HepG2 (cell line): ENCODE measurements at regions not wholly inside any gene's neighbourhood (a gene's known extent, or its start where the extent isn't known, plus 50 kb on each side); places are given as distances from the start of the nearest gene placed in this dataset.

ENCODE experiments used
- ATAC-seq: fragments of 200-7000 bp; cut with Tn5 transposase; 3 replicates; pipeline ENCODE4 v1.9.1; 2020; ENCODE audit warnings: mild to moderate bottlenecking, moderate library complexity
- BruUV-seq: library from RNA; stranded (reverse); fragments of 400-500 nt; replicated peaks from 2 replicates; lab custom pipeline; 2021; lab: Mats Ljungman, UMichigan
- CTCF ChIA-PET: fragments of 300-600 bp; formaldehyde crosslinking; extraction: SDS; loops from one replicate; lab custom pipeline; 2021; ENCODE audit warnings: low total read pairs, inconsistent platforms, low intra/inter-chr PET ratio; lab: Yijun Ruan, JAX
- POLR2A ChIA-PET: fragments of 350-600 bp; sonication (Branson Sonifier 250); formaldehyde crosslinking; loops from one replicate; lab custom pipeline; 2020; ENCODE audit warnings: antibody characterized with exemption, inconsistent platforms; lab: Yijun Ruan, JAX
- DNase-seq: peaks from one replicate; pipeline ENCODE4 v3.0.0-alpha.2; 2015; ENCODE audit warnings: low spot score
- FAIRE-seq: peaks from 3 replicates; lab custom pipeline; 2011; peaks lifted over from hg19 to GRCh38; lab: Jason Lieb, UNC
- H2AFZ ChIP-seq: one replicate; pipeline ENCODE4 v1.6.1; 2011; ENCODE audit warnings: low read length, inconsistent platforms
- H3K27ac ChIP-seq: fragments of 300-600 bp; 3 replicates; pipeline ENCODE4 v1.8.0; 2011; ENCODE audit warnings: mixed run types, mild to moderate bottlenecking, mixed read lengths, low read length, inconsistent platforms; ENCODE audit not compliant: insufficient read depth; ENCODE audit errors: extremely low read length
- H3K27me3 ChIP-seq, 2 experiments: fragments of 200-600 bp in 1 of 2; 2 replicates in 1 of 2; 3 replicates in 1 of 2; pipeline versions ENCODE4 v1.6.0 to v1.8.0; 2011; ENCODE audit warnings: low read length in 2 of 2, mild to moderate bottlenecking in 2 of 2, moderate library complexity in 2 of 2, inconsistent platforms in 1 of 2; ENCODE audit not compliant: insufficient read depth in 2 of 2, control insufficient read depth in 1 of 2
- H3K36me3 ChIP-seq, 2 experiments: fragments of 200-600 bp in 1 of 2; replicated peaks in 1 of 2; 2 replicates in 1 of 2; 3 replicates in 1 of 2; pipeline versions ENCODE4 v1.5.1 to v1.8.0; 2011; ENCODE audit warnings: low read length in 2 of 2, inconsistent platforms in 1 of 2; ENCODE audit not compliant: insufficient read depth in 2 of 2, control insufficient read depth in 1 of 2
- H3K4me1 ChIP-seq: 2 replicates; pipeline ENCODE4 v1.5.1; 2012; ENCODE audit warnings: low read length, inconsistent platforms; ENCODE audit not compliant: insufficient read depth
- H3K4me2 ChIP-seq: 2 replicates; pipeline ENCODE4 v1.6.0; 2011; ENCODE audit warnings: low read depth, low read length, inconsistent platforms
- H3K4me3 ChIP-seq, 3 experiments: fragments of 200-600 bp in 1 of 3; sonication (generic), shearing (Covaris generic) in 1 of 3; replicated peaks in 1 of 3; 2 replicates each; pipeline ENCODE4 v1.5.1; 2011 to 2016; ENCODE audit warnings: low read length in 3 of 3, inconsistent platforms in 2 of 3, low read depth in 2 of 3, mild to moderate bottlenecking in 2 of 3, control low read depth in 1 of 3, mixed read lengths in 1 of 3; ENCODE audit not compliant: insufficient read depth in 1 of 3
- H3K79me2 ChIP-seq: one replicate; pipeline ENCODE4 v1.6.1; 2011; ENCODE audit warnings: low read length, inconsistent platforms; ENCODE audit not compliant: insufficient read depth
- H3K9ac ChIP-seq: 2 replicates; pipeline ENCODE4 v1.6.0; 2011; ENCODE audit warnings: mild to moderate bottlenecking, low read depth, low read length, inconsistent platforms; ENCODE audit not compliant: insufficient read depth
- H3K9me3 ChIP-seq: 2 replicates; pipeline ENCODE4 v1.5.1; 2012; ENCODE audit warnings: mild to moderate bottlenecking, low read length
- H4K20me1 ChIP-seq: 2 replicates; pipeline ENCODE4 v1.6.0; 2011; ENCODE audit warnings: inconsistent platforms, mild to moderate bottlenecking, low read length, moderate library complexity; ENCODE audit not compliant: insufficient read depth
- FLYWCH1 ChIP-seq: sonication (generic); formaldehyde crosslinking; IDR thresholded peaks from 2 replicates; pipeline ENCODE4 v1.8.1; 2023; ENCODE audit warnings: mild to moderate bottlenecking, missing genetic modification reagents
- HIVEP1 ChIP-seq: sonication (generic); formaldehyde crosslinking; IDR thresholded peaks from 2 replicates; pipeline ENCODE4 v1.4.0; 2020; ENCODE audit warnings: mild to moderate bottlenecking, missing genetic modification reagents
- KAT2B ChIP-seq: fragments of 150-350 bp; IDR thresholded peaks from 2 replicates; pipeline ENCODE4 v1.6.1; 2014; ENCODE audit warnings: low read depth, low read length, borderline replicate concordance
- MIER2 ChIP-seq: IDR thresholded peaks from 2 replicates; pipeline ENCODE4 v1.6.1; 2016; ENCODE audit warnings: missing biosample characterization, missing genetic modification reagents
- MTA3 ChIP-seq: sonication (generic); formaldehyde crosslinking; IDR thresholded peaks from 2 replicates; pipeline ENCODE4 v1.4.0; 2020; ENCODE audit warnings: missing genetic modification reagents
- MXD3 ChIP-seq: IDR thresholded peaks from 2 replicates; pipeline ENCODE4 v1.6.1; 2016; ENCODE audit warnings: mild to moderate bottlenecking, missing biosample characterization, missing genetic modification reagents
- NFATC3 ChIP-seq: sonication (generic); formaldehyde crosslinking; IDR thresholded peaks from 2 replicates; pipeline ENCODE4 v1.5.1; 2020; ENCODE audit warnings: mild to moderate bottlenecking, missing genetic modification reagents
- NONO ChIP-seq, 2 experiments: fragments of 450-650 bp in 1 of 2; sonication (generic) in 1 of 2; formaldehyde crosslinking in 1 of 2; IDR thresholded peaks in 1 of 2; conservative IDR thresholded peaks in 1 of 2; 2 replicates each; pipeline versions ENCODE4 v1.6.1 to v1.8.0; 2017 to 2022; ENCODE audit warnings: mild to moderate bottlenecking in 1 of 2, missing genetic modification reagents in 1 of 2, moderate library complexity in 1 of 2
- SIN3B ChIP-seq: fragments of 150-350 bp; IDR thresholded peaks from 2 replicates; pipeline ENCODE4 v1.6.1; 2014; ENCODE audit warnings: low read length
- SKI ChIP-seq: fragments of 450-650 bp; IDR thresholded peaks from one replicate; pipeline ENCODE4 v1.6.1; 2018; ENCODE audit warnings: mild to moderate bottlenecking; ENCODE audit not compliant: partially characterized antibody
- WIZ ChIP-seq: sonication (generic); formaldehyde crosslinking; IDR thresholded peaks from 2 replicates; pipeline ENCODE4 v1.5.1; 2020; ENCODE audit warnings: mild to moderate bottlenecking, missing genetic modification reagents
- ZFP36L2 ChIP-seq: sonication (generic); formaldehyde crosslinking; IDR thresholded peaks from 2 replicates; pipeline ENCODE4 v1.4.0; 2020; ENCODE audit warnings: missing genetic modification reagents
- ZMYM3 ChIP-seq: sonication (generic); formaldehyde crosslinking; IDR thresholded peaks from 2 replicates; pipeline ENCODE4 v1.5.1; 2020; ENCODE audit warnings: mild to moderate bottlenecking, missing genetic modification reagents
- ZNF484 ChIP-seq: sonication (generic); formaldehyde crosslinking; IDR thresholded peaks from 2 replicates; pipeline ENCODE4 v1.5.1; 2020; ENCODE audit warnings: mild to moderate bottlenecking, low read depth, missing genetic modification reagents, borderline replicate concordance
- ZNF768 ChIP-seq: sonication (generic); formaldehyde crosslinking; IDR thresholded peaks from 2 replicates; pipeline ENCODE4 v1.4.0; 2020; ENCODE audit warnings: missing genetic modification reagents
- ZUFSP ChIP-seq: sonication (generic); formaldehyde crosslinking; IDR thresholded peaks from 2 replicates; pipeline ENCODE4 v1.9.0; 2021; ENCODE audit warnings: missing genetic modification reagents, mild to moderate bottlenecking, borderline replicate concordance
- whole genome bisulfite sequencing: methylation state at CpG from one replicate; pipeline ENCODE4 v1.1.6; 2017; ENCODE audit warnings: low lambda C conversion rate; 5-methylcytosine and 5-hydroxymethylcytosine counted together
- in situ Hi-C: cut with HindIII; loops from 2 replicates; pipeline ENCODE4 v1.10.0; 2017; ENCODE audit warnings: low pct_unique_long_range_greater_than_20kb; ENCODE audit not compliant: extremely low pct_ligation_motif_present
- intact Hi-C: fragments of 100-400 bp; cut with micrococcal nuclease; formaldehyde crosslinking; loops from one replicate; pipeline ENCODE4 v1.10.0; 2022; ENCODE audit not compliant: unreplicated experiment

DNA sequence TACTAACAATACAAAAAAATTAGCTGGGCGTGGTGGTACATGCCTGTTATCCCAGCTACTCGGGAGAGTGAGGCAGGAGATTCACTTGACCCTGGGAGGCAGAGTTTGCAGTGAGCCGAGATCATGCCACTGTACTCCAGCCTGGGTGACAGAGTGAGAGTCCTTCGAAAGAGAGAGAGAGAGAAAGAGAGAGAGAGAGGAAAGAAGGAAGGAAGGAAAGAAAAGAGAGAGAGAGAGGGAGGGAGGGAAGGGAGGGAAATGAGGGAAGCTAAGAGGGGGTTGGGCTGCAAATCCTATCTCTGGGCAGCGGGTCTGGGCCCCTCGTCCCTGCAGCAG, 59.9 kb upstream of the TFRC start (continued):
- no peak for TF ChIP-seq ZMYM3 (CRISPR knock-in tag)
- TF ChIP-seq, all 625 proteins: peak for 0

DNA sequence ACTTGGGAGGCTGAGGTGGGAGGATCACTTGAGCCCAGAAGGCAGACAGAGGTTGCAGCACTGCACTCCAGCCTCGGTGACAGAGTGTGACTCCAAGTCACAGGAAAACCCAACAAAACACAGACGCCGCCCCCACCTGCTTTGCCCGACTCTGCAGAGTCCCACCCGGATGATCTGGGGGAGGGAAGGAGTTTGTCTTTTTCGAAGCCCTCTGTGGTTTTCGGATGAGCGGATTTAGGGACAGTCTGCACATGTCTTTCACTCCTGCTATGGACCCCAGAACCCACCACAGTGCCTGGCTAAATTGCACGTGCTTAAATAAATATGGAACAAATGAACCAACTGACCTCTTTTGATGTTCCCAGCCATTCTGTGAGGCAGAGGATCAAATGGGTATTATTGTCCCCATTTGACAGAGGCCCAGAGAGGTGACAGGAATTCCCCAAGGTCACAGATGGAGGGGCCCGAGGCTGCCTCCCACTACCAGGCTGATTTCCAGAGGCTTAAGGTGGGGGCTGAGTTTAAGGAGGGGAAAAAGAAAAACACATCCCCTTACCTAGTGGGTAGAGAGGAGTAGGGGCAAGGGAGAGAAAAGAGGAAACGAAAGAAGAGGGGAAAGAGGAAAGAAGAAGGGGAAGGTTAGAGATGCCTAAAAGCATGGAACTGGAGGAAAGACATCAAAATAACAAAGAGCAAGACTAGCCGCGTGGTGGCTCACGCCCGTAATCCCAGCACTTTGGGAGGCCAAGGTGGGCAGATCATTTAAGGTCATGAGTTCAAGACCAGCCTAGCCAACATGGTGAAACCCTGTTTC, 59.4 kb upstream of the TFRC start:
- H3K4me1 ChIP-seq, result peaks cover 22% of the 10 kb centered on the region
- no peak overlapping the region for H2AFZ ChIP-seq
- peaks cover 3 to 10% of the 10 kb centered on the region in 2 experiments; a peak in 3 of 5 replicates for H3K27me3 ChIP-seq
- FAIRE-seq (no peak), DNase-seq (no peak), ATAC-seq (no peak)
- ChIA-PET POLR2A (no interaction called here), CTCF (no interaction called here)
- no peaks in the 10 kb centered on the region for H3K79me2 ChIP-seq
- H3K9me3 ChIP-seq, result no peaks in the 10 kb centered on the region
- no TSS peak for BruUV-seq
- no peaks in the 10 kb centered on the region for H4K20me1 ChIP-seq
- no peak overlapping the region for H3K4me3 ChIP-seq
- WGBS, result 61% methylated on average over 15 of the region's 15 CpGs
- H3K27ac ChIP-seq, result no peak overlapping the region
- TF ChIP-seq SIN3B (no peak), ZNF768 (CRISPR knock-in tag) (no peak), MTA3 (CRISPR knock-in tag) (no peak)
- intact Hi-C loops (loop anchor here (1.0 kb wide), 1 partner anchor 48 kb away; no protein-coding TSS in a partner anchor), in situ Hi-C loops (no loop called here)
- H3K4me2 ChIP-seq, result no peak overlapping the region
- no peaks in the 10 kb centered on the region for H3K36me3 ChIP-seq
- no peak overlapping the region for H3K9ac ChIP-seq

- ChIA-PET CTCF (no interaction called here), POLR2A (no interaction called here)
- Histone ChIP-seq H3K4me2 (no peak overlapping the region), H3K4me1 (peaks cover 29% of the 10 kb centered on the region), H3K27ac (no peak overlapping the region), H3K36me3 (no peaks in the 10 kb centered on the region), H3K27me3 (peaks cover 5 to 17% of the 10 kb centered on the region in 2 experiments; a peak in 3 of 5 replicates), H2AFZ (no peak overlapping the region), H3K9me3 (no peaks in the 10 kb centered on the region), H3K9ac (no peak overlapping the region), H4K20me1 (no peaks in the 10 kb centered on the region), H3K79me2 (no peaks in the 10 kb centered on the region), H3K4me3 (no peak overlapping the region)
- DNase-seq (no peak), ATAC-seq (no peak), FAIRE-seq (no peak)
- intact Hi-C loops (no loop called here), in situ Hi-C loops (no loop called here)
- 73% methylated on average over 12 of the region's 12 CpGs for WGBS
- no TSS peak for BruUV-seq
- no peak for TF ChIP-seq ZUFSP
- TF ChIP-seq MIER2 (CRISPR knock-in tag), result no peak
- TF ChIP-seq MXD3 (CRISPR knock-in tag), result no peak
- TF ChIP-seq FLYWCH1 (CRISPR knock-in tag), result no peak
- no peak for TF ChIP-seq ZNF484 (CRISPR knock-in tag)
- no peak for TF ChIP-seq KAT2B
- no peak for TF ChIP-seq ZFP36L2 (CRISPR knock-in tag)
- TF ChIP-seq NONO (IDR thresholded peaks at IDR 0.05), result no peak
- TF ChIP-seq NONO (CRISPR knock-in tag; conservative IDR thresholded peaks at IDR 0.05), result no peak
- no peak for TF ChIP-seq WIZ (CRISPR knock-in tag)
- no peak for TF ChIP-seq SKI
- no peak for TF ChIP-seq HIVEP1 (CRISPR knock-in tag)
- no peak for TF ChIP-seq NFATC3 (CRISPR knock-in tag)
Observed at GRCh38 chr3:196140224-196140623, 58.3 kb upstream of the TFRC start.
